HG03045 (cell line): ENCODE measurements at regions not wholly inside any gene's neighbourhood (a gene's known extent, or its start where the extent isn't known, plus 50 kb on each side); places are given as distances from the start of the nearest gene placed in this dataset.
"Not testable (repeated sequence)": the region's sequence is repeated elsewhere in the genome, so short reads cannot be mapped to it uniquely, and the experiment has no call there.

Experiments
- ATAC-seq: cut with Tn5 transposase; IDR thresholded peaks from one replicate; pipeline ENCODE4 v1.9.1; 2021; ENCODE audit warnings: mild to moderate bottlenecking, moderate library complexity; ENCODE audit not compliant: unreplicated experiment

DNA sequence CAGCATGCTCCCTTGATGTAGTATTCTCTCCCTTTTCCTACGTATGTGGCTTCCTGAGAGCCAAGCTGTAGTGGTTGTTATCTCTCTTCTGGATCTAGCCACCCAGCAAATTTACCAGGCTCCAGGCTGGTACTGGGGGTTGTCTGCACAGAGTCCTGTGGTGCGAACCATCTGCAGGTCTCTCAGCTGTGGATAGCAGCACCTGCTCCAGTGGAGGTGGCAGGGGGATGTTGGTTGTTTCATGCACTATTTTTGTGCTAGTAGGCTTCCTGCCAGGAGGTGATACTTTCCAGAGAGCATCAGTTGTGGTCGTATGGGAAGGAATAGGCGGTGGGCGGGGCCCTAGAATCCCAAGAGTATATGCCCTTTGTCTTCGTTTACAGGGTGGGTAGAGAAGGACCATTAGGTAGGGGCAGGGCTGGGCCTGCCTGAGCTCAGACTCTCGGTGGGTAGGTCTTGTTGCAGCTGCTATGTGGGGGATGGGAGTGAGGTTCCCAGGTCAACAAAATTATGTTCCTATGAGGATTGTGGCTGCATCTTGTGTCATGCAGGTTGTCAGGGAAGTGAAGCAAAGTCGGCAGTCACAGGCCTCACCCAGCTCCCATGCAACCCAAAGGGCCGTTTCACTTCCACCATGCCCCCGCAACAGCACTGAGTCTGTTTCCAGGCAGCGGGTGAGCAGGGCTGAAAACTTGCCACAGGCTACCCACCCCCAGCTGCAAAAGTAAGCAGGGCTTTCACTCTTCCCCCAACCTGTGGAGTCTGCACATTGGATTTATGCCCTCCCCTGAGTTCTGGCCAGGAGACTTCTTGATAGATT, 1139.5 kb downstream of the BCL11A start:
- ATAC-seq: no peak

DNA sequence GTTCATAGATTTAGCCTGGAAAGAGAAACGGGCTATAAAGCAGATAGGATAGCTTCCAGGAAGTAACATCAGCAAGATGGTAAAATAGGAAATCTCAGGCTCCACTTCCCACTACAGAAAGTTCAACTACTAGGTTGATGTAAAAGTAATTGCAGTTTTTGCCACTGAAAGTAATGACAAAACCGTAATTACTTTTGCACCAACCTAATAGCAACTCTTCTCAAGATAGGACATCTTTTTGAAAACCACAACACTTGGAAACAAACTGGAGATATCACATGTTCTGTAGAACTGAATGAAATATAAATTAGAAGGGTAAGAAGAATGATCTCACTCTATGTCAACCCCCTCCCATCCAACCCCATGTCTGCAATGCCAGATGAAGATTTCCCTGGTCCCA, 1154.3 kb downstream of the BCL11A start:
- ATAC-seq: no peak

DNA sequence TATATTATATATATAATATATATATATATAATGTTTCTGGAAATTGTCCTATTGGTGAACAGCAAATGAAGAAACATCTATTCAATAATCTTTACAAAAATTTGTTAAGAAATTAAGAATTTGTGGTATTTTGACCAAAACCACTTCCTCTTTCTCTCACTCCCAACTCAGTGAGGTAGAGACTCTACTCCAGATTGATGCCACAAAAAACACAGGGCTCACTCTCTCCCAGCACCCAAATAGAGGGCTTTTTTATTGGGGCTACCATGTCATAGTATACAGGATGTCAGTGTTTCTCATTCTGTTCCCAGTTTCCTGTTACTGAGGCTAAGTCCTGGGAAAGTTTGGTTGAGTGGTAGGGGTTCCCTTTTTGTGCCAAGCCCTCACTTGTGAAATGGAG, 1155.4 kb downstream of the BCL11A start:
- ATAC-seq: no peak

DNA sequence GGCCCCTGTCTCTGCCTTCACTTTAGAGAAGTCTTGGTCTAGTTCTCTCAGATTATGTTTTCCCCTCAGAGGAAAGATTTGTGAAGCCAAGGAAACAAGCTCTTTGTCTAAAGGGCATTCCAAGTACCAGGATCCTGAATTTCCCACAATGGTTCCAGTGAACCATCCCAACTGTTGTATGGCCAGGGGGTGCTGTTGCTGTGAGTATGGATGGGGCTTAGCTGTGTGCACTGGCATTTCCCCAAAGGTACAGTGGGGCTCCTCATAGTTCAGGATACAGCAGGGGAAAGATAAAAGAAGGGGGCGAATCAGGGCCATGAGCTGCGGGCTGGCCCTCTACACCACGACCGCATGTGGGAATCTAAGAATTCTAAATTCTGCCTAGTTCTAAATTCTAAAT, 1154.0 kb upstream of the FANCL start:
- ATAC-seq: no peak

DNA sequence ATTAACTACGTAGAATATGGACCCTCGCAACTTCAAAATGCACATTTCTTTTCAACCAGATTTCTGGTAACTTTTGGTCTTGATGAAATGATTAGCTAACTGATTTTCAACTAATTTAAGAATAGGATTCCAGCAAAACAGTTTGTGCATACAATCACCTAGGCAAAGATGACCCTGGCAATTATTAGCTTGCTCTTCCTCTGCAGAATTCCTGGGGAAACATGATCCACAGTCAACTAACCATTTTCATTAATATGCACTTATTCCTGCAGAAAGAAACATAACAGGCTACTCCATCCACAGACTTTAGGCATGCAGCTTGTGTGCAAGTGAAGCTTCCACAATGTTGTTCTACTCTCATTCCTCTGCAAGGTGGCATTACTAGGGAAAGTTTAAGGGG, 1150.8 kb upstream of the FANCL start:
- no peak for ATAC-seq

DNA sequence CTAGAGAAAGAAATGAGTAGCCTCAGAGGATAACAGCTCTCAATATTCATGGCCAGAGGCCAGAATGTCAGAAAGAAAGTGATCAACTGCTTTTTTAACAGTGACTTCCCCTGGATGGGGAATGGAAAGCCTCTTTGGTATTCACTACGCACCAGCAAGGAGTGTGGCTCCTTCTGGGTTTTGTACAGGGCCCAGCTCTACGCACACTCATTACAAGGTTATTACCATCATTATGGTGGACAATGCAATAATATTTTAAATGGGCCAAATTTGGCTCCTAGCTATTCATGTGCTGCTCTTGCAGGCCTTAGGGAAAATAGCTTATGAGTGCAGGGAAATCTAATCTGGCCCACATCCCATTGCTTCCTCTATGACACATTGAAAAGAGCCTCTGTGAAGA, 1149.5 kb upstream of the FANCL start:
- no peak for ATAC-seq

DNA sequence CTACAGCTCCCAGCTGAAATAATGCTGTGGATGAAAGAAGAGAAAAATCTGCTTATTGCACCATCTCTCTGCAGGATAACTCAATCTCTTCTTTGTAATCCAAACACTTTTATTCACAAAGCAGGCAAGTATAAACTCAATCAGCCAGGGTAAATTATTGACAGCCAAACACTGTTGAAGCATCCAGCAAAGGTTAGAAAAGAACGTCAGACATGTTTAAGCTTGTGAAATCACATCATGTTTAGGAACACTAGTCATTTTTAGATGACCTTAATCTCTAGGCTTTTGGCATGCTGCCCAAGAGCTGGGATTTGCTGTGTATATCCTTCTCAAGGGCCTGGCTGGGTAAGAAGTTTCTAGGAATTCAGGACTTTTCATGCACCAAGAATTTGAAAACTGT, 1148.1 kb upstream of the FANCL start:
- no peak for ATAC-seq

DNA sequence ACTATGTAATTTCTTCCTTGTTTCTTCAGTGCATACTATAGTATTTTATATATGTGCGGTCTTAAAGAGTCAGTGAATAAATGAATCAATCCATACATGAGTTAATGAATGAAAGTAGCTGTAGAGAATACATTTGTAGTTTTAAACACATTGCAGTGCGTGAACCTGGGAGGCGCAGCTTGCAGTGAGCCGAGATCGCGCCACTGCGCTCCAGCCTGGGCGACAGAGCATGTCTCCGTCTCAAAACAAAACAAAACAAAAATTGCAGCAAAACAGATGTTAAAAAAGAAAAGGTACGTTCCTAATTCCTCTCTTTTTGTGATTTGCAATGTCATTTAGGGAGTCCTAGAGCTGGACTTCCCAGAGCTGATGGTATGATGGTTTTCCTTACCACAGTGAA, 1144.8 kb upstream of the FANCL start:
- no peak for ATAC-seq

DNA sequence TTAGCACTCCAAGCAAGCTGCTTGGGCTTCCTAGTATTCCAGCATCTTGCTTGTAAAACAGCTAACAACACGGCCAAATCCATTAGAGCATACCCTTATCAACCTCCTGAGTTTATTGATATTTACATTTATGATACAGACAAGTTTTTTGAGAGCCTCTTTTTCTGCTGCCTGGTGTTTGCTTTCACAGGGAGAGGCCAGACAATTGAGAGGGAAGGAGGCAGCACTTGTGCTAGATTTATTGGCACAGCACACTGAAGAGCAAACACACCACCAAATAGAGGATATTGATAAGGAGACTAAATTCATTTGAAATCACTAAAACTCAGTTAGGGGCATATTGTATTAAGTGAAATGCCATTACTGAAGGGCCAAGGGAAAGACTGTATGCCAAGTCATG, 1142.3 kb upstream of the FANCL start:
- no peak for ATAC-seq

DNA sequence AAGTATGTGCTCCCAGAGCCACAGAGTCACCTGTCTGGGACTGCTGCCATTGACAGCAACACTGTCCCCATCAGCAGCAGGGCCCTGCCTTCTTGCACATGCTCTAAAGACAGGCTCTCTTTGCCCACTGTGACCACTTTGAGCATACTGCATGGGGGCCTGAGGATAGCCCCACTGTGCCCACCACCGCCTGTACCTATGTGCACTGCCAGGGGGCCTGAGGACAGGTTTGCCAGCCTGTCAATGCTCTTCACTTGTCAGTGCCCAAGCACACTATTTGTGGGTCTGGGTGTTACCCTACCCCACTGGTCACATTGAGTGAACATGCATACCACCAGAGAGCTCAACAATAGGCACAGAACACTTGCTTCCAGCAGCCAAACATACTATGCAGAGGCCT, 1137.0 kb upstream of the FANCL start:
- no peak for ATAC-seq

DNA sequence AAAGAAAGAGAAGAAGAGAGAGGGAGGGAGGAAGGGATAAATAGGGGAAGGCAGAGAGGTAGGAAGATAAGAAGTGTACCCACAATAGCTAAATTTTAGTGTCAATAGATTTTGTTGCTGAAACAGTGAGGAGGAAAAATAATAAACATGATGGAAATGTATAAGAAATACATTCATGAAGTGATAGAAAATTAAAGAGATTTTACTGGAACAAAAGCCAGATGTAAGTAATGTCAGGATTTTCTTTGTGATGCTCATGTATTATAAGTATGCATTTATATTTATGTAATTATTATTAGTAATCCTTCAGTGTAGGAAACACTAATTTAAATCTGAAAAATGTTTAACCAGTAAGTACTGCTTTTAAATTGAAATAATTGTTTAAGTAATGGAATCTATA, 1125.2 kb upstream of the FANCL start:
- ATAC-seq: no peak

DNA sequence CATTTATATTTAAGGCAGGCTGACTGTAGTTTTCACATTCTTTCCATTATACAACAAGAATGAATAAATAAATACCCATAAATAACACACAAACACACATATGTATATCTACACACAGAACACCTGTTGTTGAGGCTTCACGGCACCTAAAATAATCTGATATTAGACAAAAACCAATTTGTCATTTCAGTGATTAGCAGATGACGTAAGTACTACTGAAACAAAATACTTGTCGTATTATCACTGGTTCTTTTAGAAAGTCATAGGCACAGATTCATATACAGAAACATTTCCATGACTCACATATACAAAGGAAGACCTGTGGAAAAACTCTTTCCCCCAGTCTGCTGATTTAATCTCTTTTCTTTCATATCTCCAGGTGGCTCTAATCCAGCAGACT, 1113.4 kb upstream of the FANCL start:
- ATAC-seq: no peak

DNA sequence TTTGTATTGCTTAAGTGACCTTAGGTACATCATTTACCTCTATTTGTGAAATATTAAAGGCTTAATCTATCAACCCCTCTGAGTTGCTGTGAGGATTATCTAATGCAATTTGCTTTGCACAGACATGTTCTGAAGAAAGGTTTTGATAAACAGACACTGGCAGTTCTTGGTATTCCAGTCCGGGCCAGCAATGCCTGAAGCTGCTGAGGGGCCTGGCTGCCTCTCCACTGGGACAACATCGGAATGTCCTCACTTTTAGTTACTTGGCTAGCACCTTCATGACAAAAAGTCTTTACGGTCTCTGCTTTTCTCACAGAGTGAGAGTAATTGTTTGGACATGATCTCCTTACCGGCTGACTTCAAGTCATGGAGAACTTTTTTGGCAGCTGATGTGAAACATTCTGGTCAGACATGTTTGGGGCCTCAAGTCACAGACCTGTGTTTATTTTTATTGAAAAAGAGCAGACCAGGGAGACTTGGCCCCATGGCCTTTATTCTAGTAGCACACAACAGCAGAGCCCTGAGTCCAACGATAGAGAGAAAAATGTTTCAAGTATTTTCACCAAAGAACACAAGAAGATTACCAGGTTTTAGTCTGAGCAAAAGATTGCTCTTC, 1112.3 kb upstream of the FANCL start:
- ATAC-seq: no peak

DNA sequence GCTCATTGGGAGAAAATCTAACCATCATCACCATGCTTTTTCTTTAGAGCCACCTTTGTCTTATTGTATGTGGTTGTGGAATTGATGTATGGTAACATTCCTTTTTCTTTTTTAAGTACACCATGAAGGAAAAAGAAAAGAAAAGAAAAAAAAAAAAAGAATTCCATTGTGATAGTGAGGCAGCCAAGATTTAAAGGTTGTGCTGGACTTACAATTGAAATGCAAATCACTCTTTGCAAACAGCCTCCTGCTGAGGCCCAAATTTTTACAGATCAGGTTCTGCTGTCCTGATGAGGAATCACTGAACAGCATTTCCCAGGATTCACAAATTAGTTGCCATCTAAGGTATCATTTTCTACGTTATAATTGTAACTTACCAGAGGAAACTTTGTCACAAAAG, 1101.0 kb upstream of the FANCL start:
- ATAC-seq: no peak

DNA sequence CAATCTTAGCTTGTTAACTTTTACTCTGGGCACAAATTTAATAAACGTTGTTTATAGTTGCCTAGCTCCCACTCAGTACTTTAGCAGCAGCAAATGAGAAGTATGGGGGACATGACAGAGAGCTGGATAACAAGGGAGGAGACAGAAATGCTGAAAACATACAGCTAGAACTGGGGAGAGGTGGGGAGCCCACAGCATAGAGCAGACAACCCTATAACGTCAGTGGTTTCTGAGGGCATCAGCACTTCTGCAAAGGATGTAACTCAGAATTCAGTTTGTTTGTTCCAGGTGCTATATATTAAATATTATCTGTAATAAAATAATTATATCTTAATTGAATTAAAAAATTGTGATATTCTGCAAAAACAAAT, 1098.7 kb upstream of the FANCL start:
- ATAC-seq: no peak

DNA sequence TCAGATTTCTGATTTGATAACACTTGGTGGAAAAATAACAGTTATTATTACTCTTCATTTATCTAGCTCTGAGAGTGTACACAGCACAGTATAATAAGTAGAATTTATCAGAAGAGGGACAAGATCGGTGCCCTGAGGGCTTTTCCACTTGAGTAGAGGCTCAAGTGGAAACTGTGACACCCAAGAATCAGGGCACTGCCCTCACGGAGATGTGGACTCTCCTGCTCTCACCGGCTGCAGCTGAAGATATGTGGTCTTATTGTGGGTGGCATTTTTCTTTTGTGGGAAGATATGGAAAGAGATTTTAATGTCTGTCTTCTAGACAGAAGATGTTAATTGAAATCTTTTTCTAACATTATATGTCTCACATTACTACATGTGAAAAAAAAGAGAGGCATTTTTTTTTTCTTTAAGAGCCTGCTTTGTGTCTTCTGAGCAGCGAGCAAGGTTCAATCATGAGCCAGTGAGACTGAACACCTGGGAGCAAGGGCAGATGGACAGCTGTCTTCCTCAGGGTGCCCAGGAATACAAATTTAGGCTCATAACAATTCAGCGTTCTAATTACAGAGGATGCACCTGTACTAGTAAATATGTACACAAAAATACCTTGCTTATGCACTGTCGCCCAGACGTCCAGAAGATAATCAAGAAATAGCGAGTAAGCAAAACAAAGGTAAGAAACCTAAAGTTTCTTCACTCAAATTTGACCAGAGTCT, 1098.2 kb upstream of the FANCL start:
- no peak for ATAC-seq

DNA sequence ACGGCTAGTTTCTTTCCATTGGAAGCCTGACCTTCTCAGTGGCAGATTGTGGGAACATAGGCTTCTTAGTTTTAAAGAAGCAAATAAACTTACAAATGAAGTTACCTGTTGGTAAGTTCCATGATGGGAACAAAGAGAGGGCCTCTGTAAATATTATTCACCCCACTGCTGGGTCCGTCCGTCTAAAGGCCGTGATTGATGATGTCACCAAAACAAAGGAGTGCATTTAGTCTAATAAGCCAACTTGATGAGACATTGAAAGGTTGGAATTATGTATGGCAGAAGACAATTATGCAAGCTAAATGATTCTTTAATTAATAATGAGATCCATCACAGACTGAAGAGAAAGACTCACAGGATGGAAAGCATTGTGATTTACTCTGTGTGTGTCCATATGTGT, 1091.9 kb upstream of the FANCL start:
- ATAC-seq: no peak

DNA sequence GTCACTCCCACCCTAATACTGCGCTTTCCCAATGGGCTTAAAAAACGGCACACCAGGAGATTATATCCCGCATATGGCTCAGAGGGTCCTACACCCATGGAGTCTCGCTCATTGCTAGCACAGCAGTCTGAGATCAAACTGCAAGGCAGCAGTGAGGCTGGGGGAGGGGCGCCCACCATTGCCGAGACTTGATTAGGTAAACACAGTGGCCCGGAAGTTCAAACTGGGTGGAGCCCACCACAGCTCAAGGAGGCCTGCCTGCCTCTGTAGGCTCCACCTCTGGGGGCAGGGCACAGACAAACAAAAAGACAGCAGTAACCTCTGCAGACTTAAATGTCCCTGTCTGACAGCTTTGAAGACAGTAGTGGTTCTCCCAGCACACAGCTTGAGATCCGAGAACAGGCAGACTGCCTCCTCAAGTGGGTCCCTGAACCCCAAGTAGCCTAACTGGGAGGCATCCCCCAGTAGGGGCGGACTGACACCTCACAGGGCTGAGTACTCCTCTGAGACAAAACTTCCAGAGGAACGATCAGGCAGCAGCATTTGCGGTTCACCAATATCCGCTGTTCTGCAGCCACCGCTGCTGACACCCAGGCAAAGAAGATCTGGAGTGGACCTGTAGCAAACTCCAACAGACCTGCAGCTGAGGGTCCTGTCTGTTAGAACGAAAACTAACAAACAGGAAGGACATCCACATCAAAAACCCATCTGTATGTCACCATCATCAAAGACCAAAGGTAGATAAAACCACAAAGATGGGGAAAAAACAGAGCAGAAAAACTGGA, 1085.6 kb upstream of the FANCL start:
- ATAC-seq: not testable (repeated sequence)

DNA sequence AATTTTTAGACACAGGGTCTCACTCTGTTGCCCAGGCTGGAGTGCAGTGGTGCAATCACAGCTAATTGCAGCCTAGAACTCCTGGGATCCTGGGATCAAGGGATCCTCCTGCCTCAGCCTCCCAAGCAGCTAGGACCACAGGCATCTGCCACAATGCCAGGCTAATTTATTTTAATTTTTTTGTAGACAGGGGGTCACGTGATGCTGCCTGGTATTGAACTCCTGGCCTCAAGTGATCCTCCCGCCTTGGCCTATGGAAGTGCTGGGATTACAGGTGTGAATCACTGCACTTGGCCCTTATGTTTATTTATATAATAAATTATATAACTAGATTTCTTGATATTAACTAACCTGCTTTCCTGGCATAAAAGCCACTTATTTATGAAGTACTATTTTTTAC, 1081.7 kb upstream of the FANCL start:
- no peak for ATAC-seq

DNA sequence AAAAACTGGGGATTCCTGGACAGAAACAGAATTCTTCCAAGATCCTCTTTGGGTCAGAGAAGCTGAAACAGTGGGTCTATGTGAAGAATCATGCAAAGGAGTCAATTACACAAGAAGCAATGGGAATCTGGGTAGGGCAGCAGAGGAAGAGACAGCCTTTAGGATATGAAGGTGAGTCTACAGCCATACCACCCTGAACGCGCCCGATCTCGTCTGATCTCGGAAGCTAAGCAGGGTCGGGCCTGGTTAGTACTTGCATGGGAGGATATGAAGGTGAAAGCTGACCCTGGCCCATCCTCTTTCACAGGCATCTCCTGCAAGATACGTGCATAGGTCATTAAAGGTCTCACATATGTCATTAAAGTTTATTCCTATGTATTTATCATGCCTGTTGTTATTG, 1080.9 kb upstream of the FANCL start:
- ATAC-seq: no peak

DNA sequence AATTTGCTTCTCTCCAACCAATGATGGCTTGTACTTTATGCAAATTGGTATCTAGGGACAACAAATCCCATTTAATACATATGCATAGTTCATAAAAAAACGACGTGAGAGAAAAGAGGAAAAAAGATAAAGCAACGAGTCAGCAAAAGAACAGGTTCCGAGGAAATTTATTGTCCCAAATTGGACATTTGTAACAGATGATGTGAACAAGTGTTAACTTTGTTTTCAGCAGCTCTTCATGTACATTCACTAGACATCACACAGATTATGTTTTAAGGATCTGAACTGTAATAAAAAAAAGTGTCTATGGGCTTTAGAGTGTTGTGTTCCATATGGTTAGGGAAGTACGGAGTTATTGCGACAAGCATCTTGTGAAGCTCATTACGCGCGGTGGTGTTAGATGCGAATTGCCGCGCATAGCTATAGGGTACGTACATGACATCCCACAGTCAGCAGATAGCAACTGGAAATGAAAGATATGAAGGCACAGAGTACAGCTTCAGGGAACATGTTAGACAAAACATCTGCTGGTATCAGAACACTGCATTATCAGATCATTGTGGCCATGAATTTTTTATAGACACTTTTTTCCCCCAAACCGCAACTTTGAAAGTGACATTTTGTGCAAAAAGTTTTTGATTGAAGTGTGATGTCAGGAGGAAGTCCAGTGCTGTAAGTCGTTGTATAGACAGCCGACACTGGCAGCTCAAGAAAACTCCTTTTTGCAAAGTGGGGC, 1073.1 kb upstream of the FANCL start:
- ATAC-seq: no peak
